GM21526 (cell line): ENCODE measurements at regions not wholly inside any gene's neighbourhood (a gene's known extent, or its start where the extent isn't known, plus 50 kb on each side); places are given as distances from the start of the nearest gene placed in this dataset.

Experiments
- ATAC-seq: cut with Tn5 transposase; IDR thresholded peaks from one replicate; pipeline ENCODE4 v1.9.1; 2021; ENCODE audit warnings: moderate library complexity; ENCODE audit not compliant: unreplicated experiment, low FRiP score

DNA sequence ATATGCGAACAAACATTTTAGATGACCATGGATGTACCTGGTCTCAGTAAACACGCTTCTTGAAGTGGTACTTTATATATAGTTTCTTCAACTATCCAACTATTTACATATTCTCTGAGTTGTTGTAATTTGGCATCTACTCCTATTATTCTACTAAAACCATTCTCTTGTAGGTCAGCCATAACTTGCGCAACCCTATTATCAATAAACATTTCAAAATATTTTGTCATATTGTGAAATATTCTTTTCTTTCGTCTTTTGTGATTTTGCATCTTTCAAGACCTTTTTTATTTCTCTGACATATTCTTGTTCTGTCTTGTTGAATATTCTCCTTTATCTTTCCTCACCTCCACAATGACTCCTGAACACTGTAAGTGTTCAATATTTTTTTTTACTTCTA lies 753.3 kb downstream of the NXPH1 start:
- no peak for ATAC-seq

DNA sequence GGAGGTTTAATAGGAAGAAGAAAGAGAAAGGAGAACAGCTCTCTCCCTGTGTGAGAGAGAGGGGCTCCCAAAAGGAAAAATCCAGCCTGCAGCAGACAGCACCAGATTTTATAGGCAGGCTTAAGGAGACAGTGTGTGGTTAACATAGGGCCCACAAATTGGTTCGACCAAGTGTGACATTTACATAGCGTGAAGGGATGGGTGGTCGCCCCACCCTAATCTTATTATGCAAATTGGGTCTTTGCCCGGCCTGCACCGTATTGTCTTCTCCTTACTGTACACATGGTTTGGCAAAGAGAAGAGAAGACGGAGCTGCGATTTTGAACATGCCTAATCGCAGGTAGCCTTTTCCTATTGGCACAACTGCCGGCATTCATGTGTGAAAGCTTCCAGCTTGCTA lies 756.3 kb downstream of the NXPH1 start:
- no peak for ATAC-seq

DNA sequence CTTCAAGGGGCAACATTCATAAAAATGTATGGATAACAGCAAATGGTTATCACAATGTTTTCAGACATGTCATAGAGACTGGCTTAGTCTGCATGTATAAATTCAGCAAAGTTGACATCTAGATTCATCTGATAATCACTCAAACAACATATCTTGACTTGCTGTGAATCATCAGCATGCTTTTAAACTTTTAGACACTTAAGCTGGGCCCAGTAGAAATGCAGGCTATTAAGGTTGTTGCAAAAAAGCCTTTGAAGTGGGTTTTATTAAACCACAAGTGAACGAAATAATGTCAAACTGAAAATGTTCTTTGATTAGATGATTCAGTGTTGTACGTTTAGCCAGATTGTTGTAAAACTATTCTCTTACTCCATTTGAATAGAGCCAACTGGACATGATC lies 759.6 kb downstream of the NXPH1 start:
- no peak for ATAC-seq

DNA sequence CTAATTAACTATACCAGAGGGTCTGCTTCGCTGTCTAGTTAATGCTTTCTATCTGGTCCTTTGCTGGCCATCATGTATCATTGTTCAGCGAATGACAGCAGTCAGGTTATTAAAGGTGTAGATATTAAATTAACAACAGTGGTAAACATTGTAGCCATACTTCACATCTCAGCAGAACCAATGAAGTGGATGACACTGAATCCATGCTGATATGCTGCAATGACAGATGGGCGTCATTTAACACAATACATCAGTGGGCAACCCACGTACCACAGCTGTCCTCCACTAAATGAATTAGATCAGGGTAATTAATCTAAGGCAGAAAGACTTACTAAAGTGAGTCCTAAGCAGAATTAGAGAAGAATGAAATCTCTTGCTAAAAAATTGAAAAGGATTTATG lies 767.2 kb downstream of the NXPH1 start:
- no peak for ATAC-seq

DNA sequence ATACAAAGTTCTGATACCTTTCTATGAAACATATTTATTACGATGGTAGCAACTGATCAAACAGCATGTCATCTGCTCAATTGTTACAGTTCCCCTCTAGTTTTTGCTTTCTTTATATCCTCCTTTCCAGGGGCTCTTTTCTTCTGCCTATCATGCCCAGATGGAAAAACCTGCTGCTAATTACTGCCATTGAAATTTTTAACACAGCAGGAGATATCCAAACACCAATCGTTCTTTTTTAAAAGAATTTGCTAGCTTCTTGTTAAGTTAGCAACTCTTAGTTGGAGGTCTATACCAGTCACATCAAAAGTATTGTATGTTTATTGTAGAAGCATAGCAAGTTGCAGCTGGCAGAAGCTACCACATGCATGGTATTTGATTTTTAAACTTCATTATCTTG lies 768.5 kb downstream of the NXPH1 start:
- no peak for ATAC-seq

DNA sequence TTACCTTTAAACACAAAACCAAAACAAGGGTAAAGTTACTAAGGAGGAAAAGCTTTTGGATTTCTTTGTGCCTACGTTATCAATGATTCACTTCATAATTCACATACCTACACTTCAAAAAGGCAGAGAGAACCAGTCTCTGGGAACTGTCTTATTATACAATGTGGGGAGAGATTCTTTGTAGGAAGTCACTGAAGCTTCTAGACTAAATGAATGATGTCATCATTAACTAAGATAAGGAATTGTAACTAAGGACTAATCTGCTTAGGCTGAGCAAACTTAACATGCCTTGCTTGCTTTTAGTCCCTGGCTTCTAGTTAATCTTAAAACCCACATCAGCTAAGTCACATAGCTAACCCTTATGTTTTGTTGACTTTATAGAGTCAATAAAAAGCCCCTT lies 771.2 kb downstream of the NXPH1 start:
- ATAC-seq = no peak

DNA sequence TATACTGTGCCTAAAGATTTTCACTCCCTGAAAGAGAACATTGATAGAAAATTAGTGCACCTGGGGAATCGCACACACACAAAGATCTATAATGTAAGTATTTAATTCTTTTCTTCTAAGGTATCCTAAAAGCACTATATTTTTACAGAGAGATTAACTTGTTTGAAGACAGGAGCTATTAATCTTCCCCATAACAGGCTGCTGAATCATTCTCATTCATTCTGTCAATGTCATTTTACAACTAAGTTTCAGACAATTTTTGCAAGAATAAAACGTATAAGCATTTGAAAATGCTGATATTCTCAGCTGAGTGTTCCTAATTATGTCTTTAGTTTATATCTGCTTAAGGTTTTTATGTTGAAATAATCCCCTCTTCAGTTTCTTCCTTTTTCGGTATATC lies 776.7 kb downstream of the NXPH1 start:
- ATAC-seq = no peak

DNA sequence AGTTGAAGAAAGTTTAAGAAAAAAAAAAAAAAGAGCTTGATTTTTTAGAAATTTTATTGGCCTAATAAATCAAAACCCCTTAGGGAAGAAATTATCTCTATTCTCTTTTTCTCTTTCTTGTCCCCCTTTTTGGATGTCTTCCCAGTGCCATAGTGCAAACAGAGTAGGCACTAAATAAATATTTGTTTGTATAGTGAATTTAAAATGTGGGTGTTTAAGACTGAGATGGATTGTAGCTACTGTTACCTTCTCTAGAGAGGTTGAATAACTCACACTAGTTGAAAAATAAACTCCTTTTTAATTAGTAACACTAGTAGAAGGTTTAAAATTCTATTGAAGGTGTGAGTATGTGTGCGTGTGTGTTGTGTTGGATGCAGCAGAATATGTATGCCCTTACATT lies 783.8 kb downstream of the NXPH1 start:
- ATAC-seq = no peak

DNA sequence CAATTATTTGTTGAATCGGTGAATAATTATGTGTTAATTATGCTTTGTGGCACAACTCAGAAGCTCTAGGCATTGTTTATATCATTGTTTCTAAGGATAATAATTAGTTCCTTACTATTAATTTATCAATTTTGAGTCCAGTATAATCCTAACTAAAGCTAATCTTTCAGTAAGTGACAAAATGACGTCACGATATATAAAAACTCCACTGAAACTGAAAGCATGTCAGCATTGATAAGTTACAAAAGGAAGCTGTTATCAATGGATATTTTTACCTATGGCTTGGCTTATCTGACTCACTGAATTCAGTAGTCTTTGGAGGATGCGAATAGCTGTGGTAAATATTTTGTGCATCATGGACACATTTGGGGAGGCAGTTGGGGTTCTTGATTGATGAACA lies 793.1 kb downstream of the NXPH1 start:
- ATAC-seq = no peak

DNA sequence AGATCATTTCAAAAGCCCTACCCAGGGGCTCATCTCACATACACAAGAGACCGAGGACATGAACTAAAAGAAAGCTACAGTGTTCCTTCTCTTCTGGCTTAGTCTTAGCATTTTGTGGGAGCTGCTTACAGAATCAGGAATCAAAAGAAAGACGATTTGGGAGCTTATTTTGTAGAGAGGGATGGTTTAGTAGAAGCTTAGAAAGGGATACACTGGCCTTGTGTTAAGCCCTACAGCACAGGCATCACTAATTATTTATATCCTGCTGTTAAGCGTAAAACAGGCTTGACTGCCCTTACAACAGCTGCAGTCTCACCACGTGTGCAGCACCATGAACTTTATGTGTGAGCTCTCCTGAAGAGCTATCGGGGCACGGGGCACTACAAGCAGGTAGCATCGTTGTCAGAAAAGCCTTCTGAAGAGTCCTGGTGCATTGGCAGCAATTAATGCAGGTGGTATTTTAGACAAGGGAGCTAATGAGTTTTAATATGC lies 798.3 kb downstream of the NXPH1 start:
- ATAC-seq = no peak

DNA sequence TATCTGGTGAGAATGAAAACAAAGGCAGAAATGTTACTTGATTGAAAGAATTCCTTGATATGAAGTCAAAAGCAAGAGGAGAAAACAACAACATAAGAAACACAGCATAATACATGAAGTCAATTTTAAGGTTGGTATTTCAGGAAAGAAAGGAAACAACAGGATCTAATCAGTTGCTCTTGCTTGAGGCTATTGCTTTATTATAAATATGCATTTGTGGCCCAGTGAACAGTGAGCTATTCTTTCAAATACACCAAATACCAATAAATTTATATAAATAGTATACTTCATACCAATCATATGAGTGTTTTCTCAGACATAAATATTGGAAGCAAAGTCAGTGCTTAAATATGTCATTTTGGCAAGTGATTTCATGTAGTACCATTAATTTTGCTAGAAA lies 806.6 kb downstream of the NXPH1 start:
- ATAC-seq = no peak

DNA sequence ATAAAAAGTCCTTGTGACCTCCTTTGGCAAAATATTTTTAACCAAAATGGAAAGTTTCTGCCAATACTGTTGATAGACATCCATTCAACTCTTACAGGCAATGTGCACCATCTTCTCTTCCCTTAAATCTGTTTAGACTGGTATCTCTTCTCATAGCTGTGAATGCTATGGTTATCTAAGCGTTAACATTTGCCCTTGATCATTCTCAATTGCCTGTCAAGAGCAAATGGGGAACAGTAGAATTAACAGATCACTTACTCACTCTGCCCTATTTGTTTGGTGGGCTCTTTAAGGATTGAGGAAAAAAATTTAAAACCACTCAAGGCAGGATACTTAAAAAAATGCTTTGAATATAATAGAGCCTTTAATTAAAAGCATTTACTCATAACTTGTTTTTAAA lies 808.4 kb downstream of the NXPH1 start:
- no peak for ATAC-seq

DNA sequence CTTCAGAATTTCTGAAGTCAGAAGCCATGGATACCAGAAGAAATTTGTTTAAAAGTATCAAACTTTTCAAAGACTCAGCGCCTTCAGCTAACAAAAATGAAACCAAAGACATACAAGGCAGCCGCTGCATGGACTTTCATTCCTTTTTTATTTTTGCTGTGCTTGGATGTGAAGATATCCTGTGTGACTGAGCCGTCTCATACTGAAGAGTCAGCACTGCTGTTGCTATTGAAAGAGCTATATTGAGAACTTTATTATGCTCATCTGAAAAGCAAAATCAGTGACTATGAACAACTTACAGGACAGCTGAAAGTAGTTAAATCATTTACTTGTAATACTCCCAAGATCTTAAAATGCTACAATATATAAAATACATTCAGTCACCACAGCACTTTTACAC lies 809.2 kb downstream of the NXPH1 start:
- no peak for ATAC-seq

DNA sequence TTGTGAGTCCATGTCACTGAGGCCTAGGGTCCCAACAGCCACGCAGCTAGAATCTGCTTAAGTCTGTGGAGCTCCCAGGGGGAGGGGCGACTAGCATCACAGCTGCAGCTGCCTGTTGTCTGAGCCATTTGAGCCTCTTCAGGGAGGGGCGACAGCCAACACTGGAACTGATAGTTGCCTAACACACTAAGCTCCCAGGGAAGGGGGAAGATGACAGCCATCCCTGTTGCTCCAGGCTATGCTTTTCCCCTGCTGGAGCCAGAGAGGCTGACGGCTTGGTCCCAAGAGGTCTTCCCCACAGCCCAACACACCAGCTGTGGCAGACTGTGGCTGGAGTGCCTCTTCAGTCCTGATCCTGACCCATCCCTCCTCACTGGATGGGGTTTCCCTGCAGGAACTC lies 817.5 kb downstream of the NXPH1 start:
- no peak for ATAC-seq

DNA sequence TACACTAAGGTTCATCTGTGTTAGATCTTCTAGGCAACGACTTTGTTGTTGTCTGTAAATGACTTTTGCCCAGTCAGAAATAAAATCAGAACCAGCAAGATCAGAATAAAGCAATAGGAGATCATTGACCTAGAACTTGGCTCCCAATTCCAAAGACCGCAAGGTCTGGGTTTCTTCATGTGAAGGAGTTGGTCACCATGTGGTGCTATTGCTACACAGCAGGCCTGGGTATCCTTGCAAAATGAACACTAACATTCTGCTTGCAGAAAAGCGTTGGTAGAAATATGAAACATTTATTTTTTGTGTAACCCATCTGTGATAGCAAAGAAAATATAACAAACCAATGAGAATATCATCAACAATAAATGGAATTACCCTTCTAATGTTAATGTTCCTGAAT lies 831.0 kb downstream of the NXPH1 start:
- ATAC-seq = no peak

DNA sequence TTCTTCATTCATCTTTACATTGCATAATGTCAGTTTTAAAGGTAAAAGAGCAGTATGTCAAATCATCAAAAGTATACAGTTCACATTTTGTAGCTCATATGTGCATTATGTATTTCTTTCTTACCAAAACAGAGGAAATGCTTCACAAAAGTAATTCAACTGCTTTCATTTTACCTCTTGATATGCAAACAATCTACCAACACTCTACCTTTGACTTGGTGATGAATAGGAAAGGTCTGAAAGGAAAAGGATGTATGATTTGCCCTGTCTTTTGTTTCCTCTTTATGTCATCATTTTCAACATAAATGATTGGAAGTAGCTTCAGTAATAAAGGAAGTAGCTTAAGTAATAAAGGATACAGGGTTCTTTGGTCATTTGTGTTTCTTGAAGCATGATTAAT lies 846.7 kb downstream of the NXPH1 start:
- ATAC-seq = no peak

DNA sequence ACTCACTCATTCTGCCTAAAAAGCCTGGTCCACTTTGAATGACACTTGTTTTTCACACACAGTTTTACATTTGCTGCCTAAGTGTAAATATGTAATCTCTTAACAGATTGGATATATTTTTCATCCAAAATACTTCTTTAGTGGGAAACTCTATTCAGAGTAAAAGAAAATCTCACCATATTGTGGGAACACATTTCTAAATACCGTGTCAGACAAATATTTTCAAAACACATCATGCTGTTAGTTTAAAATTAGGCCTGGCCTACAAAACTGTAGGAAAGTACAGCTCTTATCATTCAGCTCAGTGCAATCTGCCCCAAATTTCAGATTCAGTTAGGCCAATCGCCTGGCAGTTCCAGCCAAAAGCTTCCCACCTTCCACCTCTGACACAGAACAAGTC lies 849.8 kb downstream of the NXPH1 start:
- ATAC-seq = no peak

DNA sequence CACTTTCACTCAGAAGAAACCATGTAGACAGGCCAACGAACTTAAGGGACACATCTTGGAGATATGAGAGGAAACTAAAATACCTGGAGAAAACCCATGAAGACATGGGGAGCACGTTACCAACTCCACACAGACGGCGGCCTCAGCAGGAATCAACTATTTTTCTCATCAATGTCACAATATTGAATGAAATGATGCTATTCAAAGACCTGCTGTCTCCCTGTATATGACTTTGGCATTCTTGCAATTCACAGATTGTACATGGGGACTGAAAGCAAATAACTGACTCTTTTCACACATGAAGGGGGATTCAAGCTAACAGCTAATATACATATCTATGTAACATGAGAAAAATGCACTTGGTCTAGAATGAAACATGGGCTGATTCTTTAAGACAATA lies 869.0 kb downstream of the NXPH1 start:
- no peak for ATAC-seq

DNA sequence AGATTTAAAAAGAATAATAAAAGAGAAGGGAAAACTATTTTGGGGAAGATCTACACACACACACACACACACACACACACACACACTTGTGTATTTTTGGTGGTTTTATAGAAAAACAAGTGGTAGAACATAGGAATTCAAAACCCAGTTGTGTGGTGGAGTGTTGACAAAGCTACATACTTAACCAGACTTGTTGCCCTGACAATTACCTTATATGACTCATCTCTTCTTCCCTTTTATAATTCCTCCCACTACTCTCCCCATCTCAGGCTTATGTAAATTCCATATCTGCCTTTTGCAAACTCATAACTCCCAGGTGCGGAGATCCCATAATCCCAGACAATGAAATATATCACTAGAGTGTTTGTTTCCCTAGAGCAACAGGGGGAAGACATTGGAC lies 873.7 kb downstream of the NXPH1 start:
- no peak for ATAC-seq

DNA sequence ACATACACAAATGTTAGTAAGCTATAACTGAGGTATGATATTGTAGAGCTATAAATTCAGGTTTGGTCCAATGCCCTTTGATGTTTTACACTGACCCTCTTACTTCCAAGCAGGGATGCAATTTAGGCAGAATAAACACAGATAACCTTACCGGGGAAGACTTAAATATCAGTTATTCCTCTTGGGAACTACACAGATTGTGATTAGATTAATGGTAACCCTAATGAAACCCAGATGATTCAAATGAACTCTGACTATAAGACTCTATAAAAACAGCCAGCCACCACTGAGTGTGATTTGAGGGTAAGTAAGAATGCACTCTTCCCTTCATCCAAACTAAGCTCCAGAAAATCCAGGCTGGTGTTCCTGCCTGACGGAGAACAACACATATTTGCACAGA lies 891.1 kb downstream of the NXPH1 start:
- ATAC-seq = no peak

DNA sequence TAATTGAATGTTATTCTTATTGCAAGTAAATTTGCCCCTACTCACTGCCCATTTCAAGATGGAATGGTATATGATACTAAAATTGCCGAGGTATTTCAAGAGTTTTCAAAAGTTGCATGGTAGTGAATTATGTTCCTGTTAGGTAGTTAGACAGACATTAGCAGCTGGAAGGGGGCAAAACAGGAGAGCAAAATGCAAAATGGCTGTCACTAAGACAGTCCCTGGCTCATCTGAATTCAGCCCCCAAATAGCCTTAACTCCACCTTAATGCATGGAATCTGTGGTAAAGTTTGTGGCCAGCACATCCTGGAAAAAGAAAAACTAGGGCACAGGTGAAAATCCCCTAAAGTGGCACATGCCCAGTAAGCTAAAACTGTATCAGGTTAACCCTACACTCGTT lies 894.9 kb downstream of the NXPH1 start:
- ATAC-seq = no peak

DNA sequence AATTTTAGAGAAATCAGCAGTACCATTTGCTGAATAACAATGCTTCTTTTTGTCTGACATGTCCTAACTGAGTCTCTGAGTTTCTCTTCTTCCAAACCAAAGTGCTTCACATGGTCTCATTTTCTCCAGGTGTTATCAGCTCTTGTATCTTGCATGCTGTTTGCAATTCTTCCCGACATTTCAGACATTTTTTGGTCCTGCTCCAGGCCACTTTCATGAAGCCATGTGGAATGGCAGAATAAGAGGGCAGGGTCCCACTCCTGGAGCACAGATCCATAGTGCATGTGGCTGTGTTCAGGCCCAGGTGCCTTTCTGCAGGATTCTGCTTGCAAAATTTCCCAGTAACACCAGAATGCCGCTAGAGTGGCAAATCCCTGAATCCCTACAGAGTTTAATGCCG lies 916.2 kb downstream of the NXPH1 start:
- ATAC-seq = no peak

DNA sequence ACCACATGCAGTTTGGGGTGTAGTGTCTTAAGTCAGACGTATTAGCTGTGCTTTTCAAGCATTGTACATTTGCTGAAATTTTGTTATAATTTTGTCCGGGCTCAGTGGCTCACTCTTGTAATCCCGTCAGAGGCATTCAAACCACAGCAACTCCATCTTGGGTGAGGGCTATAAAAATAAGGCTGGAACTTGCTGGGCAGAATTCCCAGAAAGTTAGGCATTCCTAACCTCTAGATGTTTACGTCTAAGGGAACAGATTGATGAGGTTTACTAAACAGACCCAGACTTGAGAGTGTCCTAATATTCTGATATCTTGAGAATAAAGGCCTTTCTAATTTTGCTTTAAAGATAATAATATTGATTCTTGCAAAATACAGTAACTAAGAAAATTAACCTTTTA lies 957.8 kb downstream of the NXPH1 start:
- ATAC-seq = no peak

DNA sequence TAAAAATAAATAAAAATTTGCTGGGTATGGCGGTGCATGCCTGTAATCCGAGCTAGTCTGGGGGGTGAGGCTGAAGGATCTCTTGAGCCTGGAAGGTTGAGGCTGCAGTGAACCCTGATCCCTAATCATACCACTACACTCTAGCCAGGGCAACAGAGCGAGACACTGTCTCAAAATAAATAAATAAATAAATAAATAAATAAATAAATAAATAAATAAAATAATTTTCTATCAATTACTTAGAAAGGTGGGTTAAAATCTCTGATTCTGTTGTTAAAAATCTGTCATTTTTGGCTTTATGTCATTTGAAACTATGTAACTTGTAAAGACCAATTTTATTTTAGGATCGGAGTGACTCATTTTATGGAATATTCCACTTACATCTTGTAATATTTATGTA lies 958.6 kb downstream of the NXPH1 start:
- ATAC-seq = no peak
